CD8-positive, alpha-beta memory T cell (primary cell): ENCODE measurements at regions not wholly inside any gene's neighbourhood (a gene's known extent, or its start where the extent isn't known, plus 50 kb on each side); places are given as distances from the start of the nearest gene placed in this dataset.

Experiments
- CTCF ChIA-PET: fragments of 350-600 bp; sonication (Branson Sonifier 250); formaldehyde crosslinking; loops from one replicate; lab custom pipeline; 2021; ENCODE audit warnings: antibody characterized with exemption; lab: Charles Lee
- POLR2A ChIA-PET: fragments of 350-600 bp; sonication (Branson Sonifier 250); formaldehyde crosslinking; loops from one replicate; lab custom pipeline; 2021; ENCODE audit warnings: antibody characterized with exemption; lab: Charles Lee
- DNase-seq, 5 donors: peaks; one replicate each; pipeline versions ENCODE4 v3.0.0 to v3.0.0-alpha.2; 2020 to 2022; ENCODE audit warnings: mixed read lengths in 1 of 5
- H3K27ac ChIP-seq: one replicate; pipeline ENCODE4 v1.7.0; 2013; ENCODE audit warnings: low read depth, mild to moderate bottlenecking, low read length, moderate library complexity
- H3K27me3 ChIP-seq: 2 replicates; pipeline ENCODE4 v1.7.0; 2013; ENCODE audit warnings: low read length, mild to moderate bottlenecking; ENCODE audit not compliant: insufficient read depth, poor library complexity, severe bottlenecking
- H3K36me3 ChIP-seq: 2 replicates; pipeline ENCODE4 v1.7.0; 2013; ENCODE audit warnings: mild to moderate bottlenecking, low read length, moderate library complexity; ENCODE audit not compliant: insufficient read depth
- H3K4me1 ChIP-seq: 2 replicates; pipeline ENCODE4 v1.7.0; 2013; ENCODE audit warnings: mild to moderate bottlenecking, low read length, moderate library complexity; ENCODE audit not compliant: insufficient read depth
- H3K4me3 ChIP-seq: 2 replicates; pipeline ENCODE4 v1.7.0; 2013; ENCODE audit warnings: mild to moderate bottlenecking, low read length
- H3K9me3 ChIP-seq: 2 replicates; pipeline ENCODE4 v1.7.0; 2013; ENCODE audit warnings: mild to moderate bottlenecking, low read length
- H3K27ac Mint-ChIP-seq, 8 donors: one replicate each; pipeline ENCODE4 v1.8.0; 2020 to 2021; ENCODE audit warnings: mixed read lengths in 8 of 8, mild to moderate bottlenecking in 6 of 8, inconsistent platforms in 3 of 8, moderate library complexity in 3 of 8
- H3K27me3 Mint-ChIP-seq, 2 donors: one replicate each; pipeline ENCODE4 v1.8.0; 2020 to 2021; ENCODE audit warnings: mixed read lengths in 2 of 2, mild to moderate bottlenecking in 1 of 2, moderate library complexity in 1 of 2
- H3K36me3 Mint-ChIP-seq, 3 donors: one replicate each; pipeline ENCODE4 v1.8.0; 2020 to 2021; ENCODE audit warnings: mixed read lengths in 3 of 3, inconsistent platforms in 1 of 3, mild to moderate bottlenecking in 1 of 3
- H3K4me1 Mint-ChIP-seq, 3 donors: one replicate each; pipeline ENCODE4 v1.8.0; 2020 to 2021; ENCODE audit warnings: mixed read lengths in 3 of 3, inconsistent platforms in 1 of 3, mild to moderate bottlenecking in 1 of 3
- H3K4me3 Mint-ChIP-seq, 7 donors: one replicate each; pipeline ENCODE4 v1.8.0; 2020 to 2021; ENCODE audit warnings: mixed read lengths in 7 of 7, mild to moderate bottlenecking in 6 of 7, moderate library complexity in 4 of 7, inconsistent platforms in 2 of 7
- H3K9me3 Mint-ChIP-seq, 5 donors: one replicate each; pipeline ENCODE4 v1.8.0; 2020 to 2022; ENCODE audit warnings: mixed read lengths in 5 of 5, mild to moderate bottlenecking in 3 of 5, moderate library complexity in 2 of 5, inconsistent platforms in 1 of 5

- no peaks in the 10 kb centered on the region for H3K36me3 Mint-ChIP-seq
- ChIA-PET POLR2A (no interaction called here), CTCF (no interaction called here)
- no peaks in the 10 kb centered on the region for H3K27me3 ChIP-seq
- H3K4me3 Mint-ChIP-seq, result no peak overlapping the region
- no peak overlapping the region for H3K27ac Mint-ChIP-seq
- H3K4me3 ChIP-seq, result no peak overlapping the region
- H3K27ac ChIP-seq, result no peak overlapping the region
- no peaks in the 10 kb centered on the region for H3K4me1 Mint-ChIP-seq
- no peaks in the 10 kb centered on the region for H3K27me3 Mint-ChIP-seq
- DNase-seq, result no peak
- no peaks in the 10 kb centered on the region for H3K4me1 ChIP-seq
- H3K36me3 ChIP-seq, result no peaks in the 10 kb centered on the region
- no peaks in the 10 kb centered on the region for H3K9me3 ChIP-seq
- H3K9me3 Mint-ChIP-seq, result peaks cover 0 to under 1% (median 0%) of the 10 kb centered on the region in 5 donors
Measured at GRCh38 chr5:90135779-90136378, 273.7 kb downstream of the CETN3 start.

DNA sequence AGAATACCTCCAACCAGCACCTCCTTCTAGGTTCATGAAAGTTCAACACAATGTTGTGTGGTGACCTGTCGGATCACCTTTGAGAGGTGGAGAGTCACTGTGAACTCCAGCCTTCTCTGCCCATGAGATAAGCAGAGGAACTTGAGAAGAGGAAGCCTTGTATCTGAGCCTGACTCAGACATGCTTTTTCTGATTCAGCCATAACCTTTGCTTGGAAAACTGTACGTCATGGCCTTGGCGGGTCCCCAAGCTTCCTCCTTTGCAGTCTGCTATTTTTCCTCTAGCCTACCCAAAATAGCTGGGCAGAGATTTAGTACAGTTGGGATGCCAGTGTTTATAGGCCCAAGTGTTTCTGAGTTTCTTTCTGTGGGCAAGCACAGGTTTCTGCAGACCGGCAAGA lies 274.7 kb downstream of the CETN3 start:
- H3K4me3 Mint-ChIP-seq, result no peak overlapping the region
- H3K27ac Mint-ChIP-seq, result no peak overlapping the region
- no peaks in the 10 kb centered on the region for H3K36me3 ChIP-seq
- H3K4me3 ChIP-seq, result no peak overlapping the region
- no peaks in the 10 kb centered on the region for H3K27me3 Mint-ChIP-seq
- H3K9me3 ChIP-seq, result no peaks in the 10 kb centered on the region
- DNase-seq, result no peak
- H3K27ac ChIP-seq, result no peak overlapping the region
- H3K4me1 Mint-ChIP-seq, result no peaks in the 10 kb centered on the region
- H3K27me3 ChIP-seq, result no peaks in the 10 kb centered on the region
- ChIA-PET POLR2A (no interaction called here), CTCF (no interaction called here)
- H3K4me1 ChIP-seq, result no peaks in the 10 kb centered on the region
- peaks cover 0 to 1% (median 0%) of the 10 kb centered on the region in 5 donors for H3K9me3 Mint-ChIP-seq
- no peaks in the 10 kb centered on the region for H3K36me3 Mint-ChIP-seq

DNA sequence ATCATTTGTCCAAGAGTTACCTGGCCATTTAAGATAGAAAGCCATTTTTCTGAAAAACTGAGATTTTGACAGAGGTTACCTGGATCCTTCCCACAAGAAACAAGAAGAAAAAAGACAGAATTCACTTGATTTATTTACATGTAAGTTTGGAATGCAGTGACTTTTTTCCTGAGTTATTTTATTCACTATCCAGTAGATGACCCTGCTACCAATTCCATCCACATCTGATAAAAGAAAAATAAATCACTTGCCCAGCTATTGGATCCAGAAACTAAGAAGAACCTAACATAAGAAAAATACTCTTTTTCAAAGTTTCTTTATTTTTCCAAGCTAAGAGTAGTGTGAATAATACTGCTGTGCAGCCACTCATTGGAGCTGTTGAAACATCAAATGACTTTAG lies 275.2 kb downstream of the CETN3 start:
- Mint-ChIP-seq H3K4me1 (no peaks in the 10 kb centered on the region), H3K4me3 (no peak overlapping the region), H3K9me3 (peaks cover 0 to 2% (median 0%) of the 10 kb centered on the region in 5 donors), H3K36me3 (no peaks in the 10 kb centered on the region), H3K27ac (no peak overlapping the region), H3K27me3 (no peaks in the 10 kb centered on the region)
- Histone ChIP-seq H3K4me3 (no peak overlapping the region), H3K9me3 (no peaks in the 10 kb centered on the region), H3K27me3 (no peaks in the 10 kb centered on the region), H3K4me1 (no peaks in the 10 kb centered on the region), H3K27ac (no peak overlapping the region), H3K36me3 (no peaks in the 10 kb centered on the region)
- ChIA-PET CTCF (no interaction called here), POLR2A (no interaction called here)
- no peak for DNase-seq

GRCh38 chr5:90133941-90134340 lies 275.6 kb downstream of the CETN3 start:
- H3K9me3 Mint-ChIP-seq, result peaks cover 0 to 2% (median 0%) of the 10 kb centered on the region in 5 donors
- DNase-seq, result no peak
- Histone ChIP-seq H3K27ac (no peak overlapping the region), H3K27me3 (no peaks in the 10 kb centered on the region), H3K9me3 (no peaks in the 10 kb centered on the region), H3K4me3 (no peak overlapping the region), H3K4me1 (no peaks in the 10 kb centered on the region), H3K36me3 (no peaks in the 10 kb centered on the region)
- H3K4me3 Mint-ChIP-seq, result no peak overlapping the region
- POLR2A ChIA-PET, result no interaction called here
- no peaks in the 10 kb centered on the region for H3K4me1 Mint-ChIP-seq
- H3K27ac Mint-ChIP-seq, result no peak overlapping the region
- CTCF ChIA-PET, result no interaction called here
- no peaks in the 10 kb centered on the region for H3K27me3 Mint-ChIP-seq
- H3K36me3 Mint-ChIP-seq, result no peaks in the 10 kb centered on the region

DNA sequence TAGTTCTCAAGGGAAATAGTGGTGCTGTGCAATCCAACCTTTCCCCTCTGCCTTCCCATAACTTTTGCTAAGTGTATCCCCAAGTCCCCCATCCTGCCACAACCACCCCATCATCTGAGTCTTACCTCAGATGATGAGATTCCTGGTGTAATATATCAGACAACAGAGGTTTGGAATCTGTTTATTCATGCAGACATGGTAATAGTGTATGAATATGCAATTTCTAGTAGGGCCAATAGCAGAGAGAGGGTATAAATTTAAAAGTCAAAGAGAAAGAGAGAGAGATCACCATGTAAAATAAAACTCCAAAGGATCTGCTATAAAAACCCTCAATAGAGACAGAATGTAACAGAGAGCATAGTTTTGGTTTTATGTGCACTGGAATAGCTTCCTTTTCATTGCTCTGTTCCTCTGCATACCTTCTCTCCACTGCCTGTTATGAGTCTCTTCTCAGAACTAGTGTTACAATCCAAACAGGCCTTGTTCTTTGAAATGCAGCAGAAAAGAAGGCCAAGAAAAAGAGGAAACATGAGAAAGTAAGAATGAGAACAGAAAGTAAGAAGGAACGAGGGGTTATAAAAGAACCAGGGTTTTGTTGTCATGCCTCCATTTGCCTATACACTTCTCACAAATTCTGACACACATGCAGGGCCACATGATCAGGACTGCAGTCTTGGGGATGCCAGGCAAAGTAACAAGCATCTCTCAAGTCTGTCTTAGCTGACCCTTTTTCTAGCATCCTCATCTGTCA lies 278.0 kb downstream of the CETN3 start:
- ChIA-PET POLR2A (no interaction called here), CTCF (no interaction called here)
- no peaks in the 10 kb centered on the region for H3K36me3 Mint-ChIP-seq
- no peak for DNase-seq
- no peaks in the 10 kb centered on the region for H3K4me1 ChIP-seq
- no peak overlapping the region for H3K27ac ChIP-seq
- H3K27me3 ChIP-seq, result no peaks in the 10 kb centered on the region
- no peaks in the 10 kb centered on the region for H3K36me3 ChIP-seq
- H3K4me1 Mint-ChIP-seq, result no peaks in the 10 kb centered on the region
- no peak overlapping the region for H3K4me3 Mint-ChIP-seq
- no peaks in the 10 kb centered on the region for H3K27me3 Mint-ChIP-seq
- no peaks in the 10 kb centered on the region for H3K9me3 ChIP-seq
- peaks cover 0 to 2% (median 0%) of the 10 kb centered on the region in 5 donors for H3K9me3 Mint-ChIP-seq
- H3K27ac Mint-ChIP-seq, result no peak overlapping the region
- no peak overlapping the region for H3K4me3 ChIP-seq

DNA sequence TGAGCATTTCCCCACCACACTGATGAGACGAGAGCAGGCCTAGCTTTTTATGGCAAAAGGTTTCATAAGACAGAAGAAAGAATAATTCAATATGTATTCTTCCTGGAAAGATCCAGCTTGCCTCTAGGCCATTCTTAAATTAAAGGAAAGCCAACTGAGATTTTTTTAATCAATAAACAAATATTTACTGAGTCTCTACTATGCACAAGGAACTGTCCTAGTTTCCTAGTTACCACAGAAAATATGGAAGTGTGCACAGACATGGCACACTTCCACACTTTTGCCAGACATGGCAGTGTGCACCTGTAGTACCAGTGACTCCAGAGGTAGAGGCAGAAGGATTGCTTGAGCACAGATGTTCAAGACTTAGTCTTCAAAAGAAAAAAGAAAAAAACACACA lies 281.0 kb downstream of the CETN3 start:
- ChIA-PET POLR2A (no interaction called here), CTCF (no interaction called here)
- Histone ChIP-seq H3K4me3 (no peak overlapping the region), H3K4me1 (no peaks in the 10 kb centered on the region), H3K27me3 (no peaks in the 10 kb centered on the region), H3K36me3 (no peaks in the 10 kb centered on the region), H3K27ac (no peak overlapping the region), H3K9me3 (no peaks in the 10 kb centered on the region)
- no peaks in the 10 kb centered on the region for H3K4me1 Mint-ChIP-seq
- no peaks in the 10 kb centered on the region for H3K27me3 Mint-ChIP-seq
- H3K9me3 Mint-ChIP-seq, result peaks cover 0 to 2% (median 0%) of the 10 kb centered on the region in 5 donors
- no peak overlapping the region for H3K27ac Mint-ChIP-seq
- no peak for DNase-seq
- no peaks in the 10 kb centered on the region for H3K36me3 Mint-ChIP-seq
- no peak overlapping the region for H3K4me3 Mint-ChIP-seq

DNA sequence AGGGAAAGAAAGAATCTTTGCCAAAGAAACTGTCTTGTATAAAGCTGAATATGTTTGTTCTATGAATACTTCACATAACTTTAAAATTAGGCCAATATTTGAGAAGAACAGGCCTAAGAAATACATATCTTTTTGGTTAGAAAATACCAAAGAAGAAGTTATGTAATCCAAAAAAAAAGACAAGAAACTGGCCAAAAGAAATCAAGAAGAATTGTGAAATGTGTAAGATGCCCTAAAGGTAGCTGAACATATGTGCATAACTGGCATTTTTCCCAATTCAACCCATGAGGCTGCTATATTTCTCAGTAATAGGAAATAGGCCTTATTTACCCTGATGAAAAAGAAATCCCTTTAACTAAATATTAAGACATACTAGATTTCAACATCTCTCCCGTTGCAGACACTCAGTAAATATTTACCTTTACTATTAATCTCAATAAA lies 290.0 kb downstream of the CETN3 start:
- Histone ChIP-seq H3K27ac (no peak overlapping the region), H3K27me3 (no peaks in the 10 kb centered on the region), H3K36me3 (no peaks in the 10 kb centered on the region), H3K4me3 (no peak overlapping the region), H3K4me1 (no peaks in the 10 kb centered on the region), H3K9me3 (no peaks in the 10 kb centered on the region)
- ChIA-PET POLR2A (no interaction called here), CTCF (no interaction called here)
- Mint-ChIP-seq H3K4me3 (no peak overlapping the region), H3K9me3 (peaks cover 0 to 5% (median 0%) of the 10 kb centered on the region in 5 donors), H3K27me3 (no peaks in the 10 kb centered on the region), H3K27ac (no peak overlapping the region), H3K36me3 (no peaks in the 10 kb centered on the region), H3K4me1 (no peaks in the 10 kb centered on the region)
- DNase-seq, result no peak

GRCh38 chr5:90117005-90117404 lies 292.6 kb downstream of the CETN3 start:
- H3K4me1 Mint-ChIP-seq, result no peaks in the 10 kb centered on the region
- DNase-seq, result no peak
- CTCF ChIA-PET, result no interaction called here
- H3K27ac Mint-ChIP-seq, result no peak overlapping the region
- no peak overlapping the region for H3K4me3 ChIP-seq
- no peaks in the 10 kb centered on the region for H3K27me3 Mint-ChIP-seq
- H3K36me3 ChIP-seq, result no peaks in the 10 kb centered on the region
- H3K9me3 ChIP-seq, result no peaks in the 10 kb centered on the region
- H3K4me3 Mint-ChIP-seq, result no peak overlapping the region
- no peaks in the 10 kb centered on the region for H3K27me3 ChIP-seq
- POLR2A ChIA-PET, result no interaction called here
- H3K4me1 ChIP-seq, result no peaks in the 10 kb centered on the region
- H3K9me3 Mint-ChIP-seq, result peaks cover 0 to 5% (median 0%) of the 10 kb centered on the region in 5 donors
- H3K27ac ChIP-seq, result no peak overlapping the region
- H3K36me3 Mint-ChIP-seq, result no peaks in the 10 kb centered on the region
